Prostate gland (tissue), 2 donors: ENCODE measurements at regions not wholly inside any gene's neighbourhood (a gene's known extent, or its start where the extent isn't known, plus 50 kb on each side); places are given as distances from the start of the nearest gene placed in this dataset.

ENCODE experiments used
- POLR2A ChIP-seq: fragments of 450-650 bp; IDR thresholded peaks from one replicate; pipeline ENCODE4 v1.6.1; 2016; ENCODE audit warnings: antibody characterized with exemption, mild to moderate bottlenecking
- POLR2AphosphoS5 ChIP-seq: sonication (generic); formaldehyde crosslinking; IDR thresholded peaks from one replicate; pipeline ENCODE4 v1.6.1; 2017; ENCODE audit warnings: antibody characterized with exemption
- TF ChIP-seq, protein P1 (sequence below), 4 experiments: fragments of 200-600 bp in 2 of 4; fragments of 450-650 bp in 2 of 4; sonication (generic) in 2 of 4; IDR thresholded peaks; 1 replicate in 3 of 4; 2 replicates in 1 of 4; pipeline ENCODE4 v1.5.1; 2016 to 2019; ENCODE audit warnings: antibody characterized with exemption in 4 of 4, mild to moderate bottlenecking in 2 of 4, moderate library complexity in 2 of 4

DNA sequence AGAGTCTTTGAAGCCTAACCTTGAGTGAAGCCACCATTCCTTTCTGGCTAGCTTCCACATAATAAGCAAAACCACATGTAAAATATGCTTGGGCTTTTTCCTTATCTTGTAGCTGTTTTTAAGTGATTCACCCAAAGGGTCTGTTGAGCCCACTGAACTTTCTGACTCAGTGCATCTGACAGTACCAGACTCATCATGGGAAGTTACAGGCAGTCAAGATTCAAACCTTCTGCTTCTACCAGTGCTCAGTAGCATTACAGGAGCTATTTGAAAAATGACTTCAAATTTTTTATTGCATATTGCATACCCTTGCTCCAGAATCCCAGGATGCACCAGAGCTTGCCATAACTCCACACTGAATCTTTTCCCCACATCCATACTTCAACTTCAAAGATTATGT, 87.5 kb upstream of the PTPRD start:
- TF ChIP-seq, protein P1, sequence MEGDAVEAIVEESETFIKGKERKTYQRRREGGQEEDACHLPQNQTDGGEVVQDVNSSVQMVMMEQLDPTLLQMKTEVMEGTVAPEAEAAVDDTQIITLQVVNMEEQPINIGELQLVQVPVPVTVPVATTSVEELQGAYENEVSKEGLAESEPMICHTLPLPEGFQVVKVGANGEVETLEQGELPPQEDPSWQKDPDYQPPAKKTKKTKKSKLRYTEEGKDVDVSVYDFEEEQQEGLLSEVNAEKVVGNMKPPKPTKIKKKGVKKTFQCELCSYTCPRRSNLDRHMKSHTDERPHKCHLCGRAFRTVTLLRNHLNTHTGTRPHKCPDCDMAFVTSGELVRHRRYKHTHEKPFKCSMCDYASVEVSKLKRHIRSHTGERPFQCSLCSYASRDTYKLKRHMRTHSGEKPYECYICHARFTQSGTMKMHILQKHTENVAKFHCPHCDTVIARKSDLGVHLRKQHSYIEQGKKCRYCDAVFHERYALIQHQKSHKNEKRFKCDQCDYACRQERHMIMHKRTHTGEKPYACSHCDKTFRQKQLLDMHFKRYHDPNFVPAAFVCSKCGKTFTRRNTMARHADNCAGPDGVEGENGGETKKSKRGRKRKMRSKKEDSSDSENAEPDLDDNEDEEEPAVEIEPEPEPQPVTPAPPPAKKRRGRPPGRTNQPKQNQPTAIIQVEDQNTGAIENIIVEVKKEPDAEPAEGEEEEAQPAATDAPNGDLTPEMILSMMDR (IDR thresholded peaks at IDR 0.05), result no peak
- TF ChIP-seq POLR2AphosphoS5 (no peak), POLR2A (no peak)
